ENCODE measurements at regions not wholly inside any gene's neighbourhood (a gene's known extent, or its start where the extent isn't known, plus 50 kb on each side); places are given as distances from the start of the nearest gene placed in this dataset.
"Not testable (repeated sequence)": the region's sequence is repeated elsewhere in the genome, so short reads cannot be mapped to it uniquely, and the experiment has no call there.

- no peak for DNase-seq
Observed at GRCh38 chr10:64959116-64959515, 1437.9 kb downstream of the REEP3 start.

- no peak for DNase-seq
Observed at GRCh38 chr10:64959883-64960282, 1438.7 kb downstream of the REEP3 start.

GRCh38 chr10:64973391-64973790 is 1452.2 kb downstream of the REEP3 start:
- DNase-seq: no peak

GRCh38 chr10:64976150-64976549 is 1454.9 kb downstream of the REEP3 start:
- DNase-seq: no peak

- no peak for DNase-seq
Observed at GRCh38 chr10:64977915-64978314, 1456.7 kb downstream of the REEP3 start.

- DNase-seq: no peak
Observed at GRCh38 chr10:64996886-64997285, 1475.7 kb downstream of the REEP3 start.

- DNase-seq: no peak
Observed at GRCh38 chr10:65010845-65011244, 1489.6 kb downstream of the REEP3 start.

- no peak for DNase-seq
Observed at GRCh38 chr10:65017523-65017922, 1496.3 kb downstream of the REEP3 start.

- no peak for DNase-seq
Observed at GRCh38 chr10:65024886-65025285, 1503.7 kb downstream of the REEP3 start.

GRCh38 chr10:65030263-65030662 is 1509.1 kb downstream of the REEP3 start:
- no peak for DNase-seq

GRCh38 chr10:65032867-65033769 is 1511.9 kb downstream of the REEP3 start:
- no peak for DNase-seq

- no peak for DNase-seq
Observed at GRCh38 chr10:65033957-65034356, 1512.8 kb downstream of the REEP3 start.

GRCh38 chr10:65040796-65041195 is 1519.6 kb downstream of the REEP3 start:
- DNase-seq: no peak

GRCh38 chr10:65041307-65041706 is 1520.1 kb downstream of the REEP3 start:
- no peak for DNase-seq

GRCh38 chr10:65042496-65042895 is 1521.3 kb downstream of the REEP3 start:
- DNase-seq: no peak

GRCh38 chr10:65046831-65047230 is 1525.6 kb downstream of the REEP3 start:
- DNase-seq: no peak

GRCh38 chr10:65052111-65052510 is 1530.9 kb downstream of the REEP3 start:
- not testable (repeated sequence) for DNase-seq

- not testable (repeated sequence) for DNase-seq
Observed at GRCh38 chr10:65053397-65053796, 1532.2 kb downstream of the REEP3 start.

- not testable (repeated sequence) for DNase-seq
Observed at GRCh38 chr10:65053831-65054351, 1532.7 kb downstream of the REEP3 start.

GRCh38 chr10:65054701-65055100 is 1533.5 kb downstream of the REEP3 start:
- DNase-seq: not testable (repeated sequence)

GRCh38 chr10:65065278-65065677 is 1544.1 kb downstream of the REEP3 start:
- DNase-seq: no peak

- no peak for DNase-seq
Observed at GRCh38 chr10:65083222-65083621, 1562.0 kb downstream of the REEP3 start.

- DNase-seq: no peak
Observed at GRCh38 chr10:65090991-65091390, 1569.8 kb downstream of the REEP3 start.

- DNase-seq: no peak
Observed at GRCh38 chr10:65100146-65100545, 1578.9 kb downstream of the REEP3 start.
